HEK293 (cell line): ENCODE measurements at regions not wholly inside any gene's neighbourhood (a gene's known extent, or its start where the extent isn't known, plus 50 kb on each side); places are given as distances from the start of the nearest gene placed in this dataset.
A peak's percentile ranks its signal among the peaks of the same experiment; 100 is the strongest.

Experiments
- CTCF ChIA-PET: fragments of 350-600 bp; formaldehyde crosslinking; extraction: SDS; loops from one replicate; lab custom pipeline; 2021; ENCODE audit warnings: antibody characterized with exemption; lab: Yijun Ruan, JAX
- POLR2A ChIA-PET: fragments of 300-600 bp; formaldehyde crosslinking; extraction: SDS; loops from one replicate; lab custom pipeline; 2020; ENCODE audit warnings: antibody characterized with exemption, inconsistent platforms; lab: Yijun Ruan, JAX
- H3K27ac ChIP-seq: fragments of 200-500 bp; sonication (Bioruptor generic); 2 replicates; pipeline ENCODE4 v1.5.1; 2014; ENCODE audit warnings: low read depth, low read length, control low read depth, inconsistent platforms; ENCODE audit errors: extremely low read depth
- H3K36me3 ChIP-seq, 2 experiments: fragments of 200-500 bp in 1 of 2; sonication (Bioruptor generic) in 1 of 2; 1 replicate in 1 of 2; 2 replicates in 1 of 2; pipeline ENCODE4 v1.5.1; 2014 to 2017; ENCODE audit warnings: inconsistent platforms in 2 of 2, low read length in 2 of 2; ENCODE audit not compliant: control insufficient read depth in 2 of 2, insufficient read depth in 1 of 2
- H3K4me1 ChIP-seq: fragments of 200-500 bp; sonication (Bioruptor generic); 2 replicates; pipeline ENCODE4 v1.5.1; 2014; ENCODE audit warnings: mild to moderate bottlenecking, low read length, inconsistent platforms; ENCODE audit not compliant: control insufficient read depth, insufficient read depth
- H3K4me3 ChIP-seq: 2 replicates; pipeline ENCODE4 v1.5.1; 2011; ENCODE audit warnings: low read depth, mild to moderate bottlenecking, control low read depth, low read length, moderate library complexity
- H3K9me3 ChIP-seq: fragments of 200-500 bp; sonication (Bioruptor generic); 2 replicates; pipeline ENCODE4 v1.5.1; 2014; ENCODE audit warnings: low read depth, low read length, inconsistent platforms; ENCODE audit not compliant: control insufficient read depth, insufficient read depth
- GLI2 ChIP-seq: fragments of 450-650 bp; formaldehyde crosslinking; IDR thresholded peaks from 2 replicates; pipeline ENCODE4; 2017; ENCODE audit warnings: missing biosample characterization, missing genetic modification characterization, low read depth, borderline replicate concordance
- IKZF3 ChIP-seq: fragments of 450-650 bp; IDR thresholded peaks from 2 replicates; pipeline ENCODE4 v1.5.0; 2018; ENCODE audit warnings: missing biosample characterization, mild to moderate bottlenecking, missing genetic modification characterization, moderate library complexity
- KLF1 ChIP-seq: fragments of 450-650 bp; formaldehyde crosslinking; IDR thresholded peaks from 2 replicates; pipeline ENCODE4 v1.5.1; 2016; ENCODE audit warnings: missing biosample characterization, missing genetic modification characterization
- KLF8 ChIP-seq: fragments of 450-650 bp; formaldehyde crosslinking; IDR thresholded peaks from 2 replicates; pipeline ENCODE4 v1.5.1; 2016; ENCODE audit warnings: missing biosample characterization, missing genetic modification characterization
- PRDM1 ChIP-seq: fragments of 450-650 bp; formaldehyde crosslinking; IDR thresholded peaks from 2 replicates; pipeline ENCODE4; 2016; ENCODE audit warnings: missing biosample characterization, missing genetic modification characterization
- SCRT2 ChIP-seq: fragments of 450-650 bp; formaldehyde crosslinking; IDR thresholded peaks from 2 replicates; pipeline ENCODE4 v1.5.1; 2016; ENCODE audit warnings: missing biosample characterization, missing genetic modification characterization
- ZBTB48 ChIP-seq: fragments of 450-650 bp; formaldehyde crosslinking; IDR thresholded peaks from 2 replicates; pipeline ENCODE4 v1.5.1; 2016; ENCODE audit warnings: missing biosample characterization, missing genetic modification characterization
- ZFHX2 ChIP-seq: fragments of 450-650 bp; formaldehyde crosslinking; conservative IDR thresholded peaks from 2 replicates; pipeline ENCODE4 v1.5.1; 2016; ENCODE audit warnings: missing biosample characterization, missing genetic modification characterization
- ZNF10 ChIP-seq: fragments of 450-650 bp; formaldehyde crosslinking; IDR thresholded peaks from 2 replicates; pipeline ENCODE4 v1.5.1; 2017; ENCODE audit warnings: missing biosample characterization, missing genetic modification characterization
- ZNF202 ChIP-seq: fragments of 450-650 bp; formaldehyde crosslinking; IDR thresholded peaks from 2 replicates; pipeline ENCODE4 v1.5.1; 2016; ENCODE audit warnings: missing biosample characterization, missing genetic modification characterization, borderline replicate concordance
- ZNF214 ChIP-seq: fragments of 450-650 bp; formaldehyde crosslinking; IDR thresholded peaks from 2 replicates; pipeline ENCODE4 v1.5.1; 2017; ENCODE audit warnings: missing biosample characterization, mild to moderate bottlenecking, missing genetic modification characterization, borderline replicate concordance
- ZNF248 ChIP-seq: fragments of 450-650 bp; formaldehyde crosslinking; IDR thresholded peaks from 2 replicates; pipeline ENCODE4 v1.5.1; 2017; ENCODE audit warnings: missing biosample characterization, missing genetic modification characterization
- ZNF433 ChIP-seq: fragments of 450-650 bp; formaldehyde crosslinking; IDR thresholded peaks from 2 replicates; pipeline ENCODE4 v1.5.1; 2016; ENCODE audit warnings: missing biosample characterization, missing genetic modification characterization, low read depth
- ZNF501 ChIP-seq: fragments of 450-650 bp; formaldehyde crosslinking; IDR thresholded peaks from 2 replicates; pipeline ENCODE4 v1.5.1; 2016; ENCODE audit warnings: missing biosample characterization, missing genetic modification characterization
- ZNF626 ChIP-seq: fragments of 450-650 bp; sonication (Bioruptor Pico); formaldehyde crosslinking; IDR thresholded peaks from 2 replicates; pipeline ENCODE4 v1.5.1; 2018; ENCODE audit warnings: missing biosample characterization, missing genetic modification characterization, inconsistent platforms
- ZSCAN16 ChIP-seq: fragments of 450-650 bp; formaldehyde crosslinking; IDR thresholded peaks from 2 replicates; pipeline ENCODE4 v1.5.1; 2016; ENCODE audit warnings: missing biosample characterization, missing genetic modification characterization
- TF ChIP-seq, protein P1 (sequence below): fragments of 450-650 bp; formaldehyde crosslinking; IDR thresholded peaks from 2 replicates; pipeline ENCODE4 v1.5.1; 2016; ENCODE audit warnings: missing biosample characterization, missing genetic modification characterization
- TF ChIP-seq, protein P2 (sequence below): fragments of 450-650 bp; formaldehyde crosslinking; IDR thresholded peaks from 2 replicates; pipeline ENCODE4 v1.5.1; 2017; ENCODE audit warnings: missing biosample characterization, missing genetic modification characterization

DNA sequence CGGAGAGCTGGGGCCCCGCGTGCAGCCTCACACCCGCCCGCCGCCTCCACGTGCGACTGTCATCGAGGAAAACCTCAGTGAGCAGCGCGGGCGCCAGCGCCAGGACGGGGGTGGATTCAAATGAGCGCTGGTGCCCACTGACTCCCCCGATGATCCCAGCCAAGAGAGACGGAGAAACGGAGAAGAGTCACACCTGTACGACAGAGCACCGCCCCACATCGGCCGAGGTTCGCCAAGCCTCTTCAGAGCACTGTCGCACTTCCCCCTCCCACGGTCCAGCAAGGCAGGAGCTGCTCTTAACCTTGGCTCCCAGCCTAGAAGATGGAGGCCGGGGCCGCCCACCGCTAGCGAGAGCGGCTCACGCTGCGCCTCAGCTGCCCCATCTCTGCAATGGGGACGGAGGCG, 130.9 kb upstream of the IQSEC1 start (continued):
- TF ChIP-seq ZNF248 (tag by site-specific recombination) (no peak), KLF8 (tag by site-specific recombination) (no peak), ZNF433 (no peak)

DNA sequence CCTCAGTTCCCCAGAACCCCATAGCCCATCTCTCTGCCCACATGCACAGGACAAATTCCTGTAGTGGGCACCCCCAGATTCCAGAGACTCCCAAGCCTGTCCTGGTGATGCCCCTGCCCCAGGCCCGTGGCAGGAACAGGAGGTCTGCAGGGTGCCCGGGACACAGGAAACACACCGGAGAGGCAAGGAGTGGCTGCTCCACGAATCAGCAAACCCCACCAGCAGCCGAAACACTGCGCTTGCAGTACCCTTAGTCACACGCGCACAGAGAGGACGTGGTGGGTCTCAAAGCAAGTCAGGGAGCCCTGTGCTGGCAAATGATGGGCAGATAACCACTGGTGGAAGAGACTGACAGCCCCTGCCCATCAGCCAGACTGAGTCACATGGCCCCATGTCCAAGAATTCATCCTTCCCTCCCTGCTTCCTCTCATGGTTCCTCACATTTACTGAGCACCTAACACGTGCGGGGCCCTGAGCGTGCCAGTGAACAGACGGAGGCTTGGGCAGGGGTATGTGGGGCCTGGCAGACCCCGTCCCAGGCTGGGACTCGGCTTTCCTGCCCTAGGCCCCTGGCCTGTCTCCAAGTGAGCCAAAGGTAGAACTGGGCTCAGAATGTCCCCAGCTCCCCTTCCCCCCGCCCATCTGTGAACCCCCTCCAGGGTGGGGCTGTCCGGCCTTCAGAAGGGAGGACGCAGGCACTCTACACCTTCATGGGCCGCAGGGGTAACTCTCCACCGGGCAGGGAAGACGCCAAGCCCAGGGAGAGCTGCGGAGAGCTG, 130.4 kb upstream of the IQSEC1 start:
- H3K27ac ChIP-seq: no peak overlapping the region
- ChIA-PET CTCF (interaction anchor here (0.6 kb wide), 1 partner anchor 107 kb away, joined by 3 read pairs; no protein-coding TSS in a partner anchor), POLR2A (no interaction called here)
- H3K4me1 ChIP-seq: no peaks in the 10 kb centered on the region
- TF ChIP-seq ZNF214 (tag by site-specific recombination) (no peak), ZBTB48 (no peak), IKZF3 (no peak), PRDM1 (tag by site-specific recombination) (no peak), GLI2 (tag by site-specific recombination) (no peak)
- TF ChIP-seq, protein P1, sequence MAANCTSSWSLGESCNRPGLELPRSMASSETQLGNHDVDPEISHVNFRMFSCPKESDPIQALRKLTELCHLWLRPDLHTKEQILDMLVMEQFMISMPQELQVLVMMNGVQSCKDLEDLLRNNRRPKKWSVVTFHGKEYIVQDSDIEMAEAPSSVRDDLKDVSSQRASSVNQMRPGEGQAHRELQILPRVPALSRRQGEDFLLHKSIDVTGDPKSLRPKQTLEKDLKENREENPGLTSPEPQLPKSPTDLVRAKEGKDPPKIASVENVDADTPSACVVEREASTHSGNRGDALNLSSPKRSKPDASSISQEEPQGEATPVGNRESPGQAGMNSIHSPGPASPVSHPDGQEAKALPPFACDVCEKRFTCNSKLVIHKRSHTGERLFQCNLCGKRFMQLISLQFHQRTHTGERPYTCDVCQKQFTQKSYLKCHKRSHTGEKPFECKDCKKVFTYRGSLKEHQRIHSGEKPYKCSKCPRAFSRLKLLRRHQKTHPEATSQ (tag by site-specific recombination): no peak
- H3K36me3 ChIP-seq: no peaks in the 10 kb centered on the region
- H3K4me3 ChIP-seq: no peak overlapping the region
- H3K9me3 ChIP-seq: no peaks in the 10 kb centered on the region

DNA sequence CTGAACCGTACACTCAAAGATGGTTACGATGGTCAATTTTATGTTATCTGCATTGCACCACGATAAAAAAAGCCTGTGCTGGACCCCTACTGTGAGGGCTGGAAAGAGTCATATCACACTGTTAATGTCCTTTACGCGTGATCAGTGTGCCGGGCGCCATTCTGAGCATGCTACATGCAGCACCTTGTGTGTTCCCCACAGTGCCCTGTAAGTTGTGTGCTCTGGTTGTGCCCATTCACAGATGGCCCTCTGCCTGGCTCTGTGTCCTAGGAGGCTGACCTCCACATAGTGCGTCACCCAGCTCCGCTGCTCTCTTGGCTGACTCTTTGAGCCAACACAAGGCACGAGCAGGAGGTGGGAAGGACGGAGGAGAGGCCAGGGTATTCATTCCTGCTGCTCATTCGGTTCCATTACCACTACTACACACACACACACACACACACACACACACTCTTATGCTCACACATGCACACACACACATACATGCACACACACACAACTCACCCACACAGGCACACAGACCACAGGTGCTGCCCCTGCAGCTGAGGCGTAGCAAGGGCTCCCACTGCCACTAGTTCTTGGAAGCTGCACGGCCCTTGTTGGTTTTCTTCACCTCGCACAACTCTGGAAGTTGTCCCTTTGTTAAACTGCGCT, 129.6 kb upstream of the IQSEC1 start:
- TF ChIP-seq ZNF202 (tag by site-specific recombination) (no peak), ZNF10 (tag by site-specific recombination) (no peak), ZSCAN16 (tag by site-specific recombination) (no peak), ZNF626 (tag by site-specific recombination) (no peak), ZFHX2 (peak; percentile 63), ZNF501 (tag by site-specific recombination) (no peak), KLF1 (tag by site-specific recombination) (no peak), SCRT2 (tag by site-specific recombination) (no peak)
- TF ChIP-seq, protein P2, sequence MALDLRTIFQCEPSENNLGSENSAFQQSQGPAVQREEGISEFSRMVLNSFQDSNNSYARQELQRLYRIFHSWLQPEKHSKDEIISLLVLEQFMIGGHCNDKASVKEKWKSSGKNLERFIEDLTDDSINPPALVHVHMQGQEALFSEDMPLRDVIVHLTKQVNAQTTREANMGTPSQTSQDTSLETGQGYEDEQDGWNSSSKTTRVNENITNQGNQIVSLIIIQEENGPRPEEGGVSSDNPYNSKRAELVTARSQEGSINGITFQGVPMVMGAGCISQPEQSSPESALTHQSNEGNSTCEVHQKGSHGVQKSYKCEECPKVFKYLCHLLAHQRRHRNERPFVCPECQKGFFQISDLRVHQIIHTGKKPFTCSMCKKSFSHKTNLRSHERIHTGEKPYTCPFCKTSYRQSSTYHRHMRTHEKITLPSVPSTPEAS (tag by site-specific recombination): peak; percentile 94
- no peaks in the 10 kb centered on the region for H3K36me3 ChIP-seq
- no peaks in the 10 kb centered on the region for H3K4me1 ChIP-seq
- no peak overlapping the region for H3K27ac ChIP-seq
- ChIA-PET CTCF (interaction anchor here (0.6 kb wide), 2 partner anchors 20 to 106 kb away, joined by 3 read pairs; no protein-coding TSS in a partner anchor), POLR2A (no interaction called here)
- no peak overlapping the region for H3K4me3 ChIP-seq
- no peaks in the 10 kb centered on the region for H3K9me3 ChIP-seq
